Adrenal gland (tissue), 9 donors: ENCODE measurements at regions not wholly inside any gene's neighbourhood (a gene's known extent, or its start where the extent isn't known, plus 50 kb on each side); places are given as distances from the start of the nearest gene placed in this dataset.

Source experiments
- DNase-seq, 7 donors: peaks; one replicate each; pipeline ENCODE4 v3.0.0-alpha.2; 2019 to 2020
- H3K27ac ChIP-seq, 5 donors: fragments of 200-600 bp; sonication (generic) in 4 of 5; 1 replicate in 3 of 5; 2 replicates in 2 of 5; pipeline versions ENCODE4 v1.5.1 to v1.8.0; 2016 to 2020; ENCODE audit warnings: mild to moderate bottlenecking in 1 of 5
- H3K27me3 ChIP-seq: fragments of 200-600 bp; 2 replicates; pipeline ENCODE4 v1.8.0; 2021
- H3K36me3 ChIP-seq, 2 donors: fragments of 200-600 bp; replicated peaks in 1 of 2; 1 replicate in 1 of 2; 2 replicates in 1 of 2; pipeline versions ENCODE4 v1.5.1 to v1.8.0; 2018 to 2022
- H3K4me1 ChIP-seq, 2 donors: fragments of 200-600 bp; replicated peaks in 1 of 2; 1 replicate in 1 of 2; 2 replicates in 1 of 2; pipeline versions ENCODE4 v1.5.1 to v1.8.0; 2018 to 2021
- H3K4me3 ChIP-seq, 4 donors: fragments of 200-600 bp; sonication (generic) in 3 of 4; one replicate each; pipeline ENCODE4 v1.5.1; 2016 to 2018
- H3K9me3 ChIP-seq, 3 donors: fragments of 200-600 bp; sonication (generic) in 1 of 3; replicated peaks in 1 of 3; 1 replicate in 2 of 3; 2 replicates in 1 of 3; pipeline versions ENCODE4 v1.5.1 to v1.8.0; 2016 to 2021
- POLR2A ChIP-seq, 2 donors: fragments of 450-650 bp; IDR thresholded peaks; one replicate each; pipeline ENCODE4 v1.6.1; 2017; ENCODE audit warnings: antibody characterized with exemption in 2 of 2, mild to moderate bottlenecking in 2 of 2, moderate library complexity in 1 of 2
- WGBS, 4 donors: extraction: QIAGEN DNeasy Blood & Tissue Kit in 2 of 4; methylation state at CpG; one replicate each; pipeline versions ENCODE4 v1.1.5 to v1.1.7; 2013 to 2017; 5-methylcytosine and 5-hydroxymethylcytosine counted together
- intact Hi-C, 2 donors: fragments of 100-400 bp; cut with DNase I; formaldehyde crosslinking; loops; one replicate each; pipeline versions ENCODE4 v1.14.1 to v1.15.0; 2022 to 2023
- TF ChIP-seq, protein P1 (sequence below), 6 experiments: fragments of 450-650 bp in 4 of 6; fragments of 200-600 bp in 2 of 6; sonication (generic) in 1 of 6; IDR thresholded peaks; 1 replicate in 5 of 6; 2 replicates in 1 of 6; pipeline versions ENCODE4 v1.5.1 to v1.8.0; 2016 to 2021; ENCODE audit warnings: antibody characterized with exemption in 6 of 6, mild to moderate bottlenecking in 2 of 6, moderate library complexity in 1 of 6
- donor health status: healthy with polysubstance abuse.
- donor health status: Bipolar disorder and iron deficiency.
- donor health status: DM: yes; HTN: yes; CAD: no.
- donor health status: DM: no; HTN: no; CAD: no.
- donor health status: DM: no; HTN: no; CAD: no.

- H3K9me3 ChIP-seq: peaks cover 0 to 6% (median 0%) of the 10 kb centered on the region in 3 donors
Observed at GRCh38 chr1:118370861-118371260, 185.8 kb upstream of the SPAG17 start.

DNA sequence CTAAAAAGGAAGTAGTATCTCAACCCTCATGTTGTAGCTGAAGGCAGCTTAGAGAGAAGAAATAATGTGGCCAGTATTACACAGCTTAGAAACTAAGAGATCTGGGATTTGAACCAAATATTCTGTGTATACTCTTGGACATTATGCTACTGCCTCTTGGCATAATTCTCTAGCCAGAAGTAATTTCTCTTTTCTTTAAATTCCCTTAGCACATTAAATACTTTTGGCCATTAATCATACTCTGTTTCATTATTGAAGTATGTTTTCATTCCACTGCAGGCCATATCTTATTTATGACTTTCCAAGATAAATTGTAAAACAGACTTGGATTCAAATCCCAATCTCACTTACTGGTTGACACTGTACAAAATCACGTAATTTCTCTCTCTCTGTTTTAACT lies 181.3 kb upstream of the SPAG17 start:
- intact Hi-C loops: no loop called here
- 0 to 43% (median 0%) methylated on average over 1 of the region's 1 CpG for WGBS, 4 donors
- H3K4me1 ChIP-seq: no peaks in the 10 kb centered on the region
- H3K4me3 ChIP-seq: no peak overlapping the region
- H3K9me3 ChIP-seq: peaks cover 0 to 15% (median 7%) of the 10 kb centered on the region in 3 donors
- TF ChIP-seq POLR2A (IDR thresholded peaks at IDR 0.05): no peak
- TF ChIP-seq, protein P1, sequence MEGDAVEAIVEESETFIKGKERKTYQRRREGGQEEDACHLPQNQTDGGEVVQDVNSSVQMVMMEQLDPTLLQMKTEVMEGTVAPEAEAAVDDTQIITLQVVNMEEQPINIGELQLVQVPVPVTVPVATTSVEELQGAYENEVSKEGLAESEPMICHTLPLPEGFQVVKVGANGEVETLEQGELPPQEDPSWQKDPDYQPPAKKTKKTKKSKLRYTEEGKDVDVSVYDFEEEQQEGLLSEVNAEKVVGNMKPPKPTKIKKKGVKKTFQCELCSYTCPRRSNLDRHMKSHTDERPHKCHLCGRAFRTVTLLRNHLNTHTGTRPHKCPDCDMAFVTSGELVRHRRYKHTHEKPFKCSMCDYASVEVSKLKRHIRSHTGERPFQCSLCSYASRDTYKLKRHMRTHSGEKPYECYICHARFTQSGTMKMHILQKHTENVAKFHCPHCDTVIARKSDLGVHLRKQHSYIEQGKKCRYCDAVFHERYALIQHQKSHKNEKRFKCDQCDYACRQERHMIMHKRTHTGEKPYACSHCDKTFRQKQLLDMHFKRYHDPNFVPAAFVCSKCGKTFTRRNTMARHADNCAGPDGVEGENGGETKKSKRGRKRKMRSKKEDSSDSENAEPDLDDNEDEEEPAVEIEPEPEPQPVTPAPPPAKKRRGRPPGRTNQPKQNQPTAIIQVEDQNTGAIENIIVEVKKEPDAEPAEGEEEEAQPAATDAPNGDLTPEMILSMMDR (IDR thresholded peaks at IDR 0.05): no peak
- no peaks in the 10 kb centered on the region for H3K27me3 ChIP-seq
- H3K27ac ChIP-seq: no peak overlapping the region
- DNase-seq: no peak
- no peaks in the 10 kb centered on the region for H3K36me3 ChIP-seq

More at GRCh38 chr1:118370861-118371260, 185.8 kb upstream of the SPAG17 start:
- intact Hi-C loops: no loop called here
- no peak for DNase-seq
- H3K4me3 ChIP-seq: no peak overlapping the region
- no peaks in the 10 kb centered on the region for H3K36me3 ChIP-seq
- H3K4me1 ChIP-seq: no peaks in the 10 kb centered on the region
- no peaks in the 10 kb centered on the region for H3K27me3 ChIP-seq
- no peak overlapping the region for H3K27ac ChIP-seq
- TF ChIP-seq POLR2A (IDR thresholded peaks at IDR 0.05): no peak

DNA sequence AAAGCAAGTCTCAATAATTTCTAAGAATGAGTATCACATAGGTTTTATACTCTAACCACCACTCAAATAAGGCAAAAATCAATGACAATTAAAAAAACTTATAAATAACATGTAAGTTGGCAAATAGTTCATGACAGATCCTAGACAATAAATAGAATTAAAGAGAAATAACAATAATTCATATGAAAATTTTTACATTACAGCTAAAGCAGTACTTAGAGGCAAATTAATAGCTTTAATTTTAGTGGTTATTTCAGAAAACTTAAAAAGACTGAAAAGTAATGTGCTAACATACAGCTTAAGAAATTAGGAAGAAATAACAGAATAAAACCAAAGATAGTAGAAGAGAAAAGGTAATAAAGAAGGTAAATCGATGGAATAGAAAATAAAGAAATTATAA lies 179.9 kb upstream of the SPAG17 start:
- TF ChIP-seq POLR2A (IDR thresholded peaks at IDR 0.05): no peak
- TF ChIP-seq, protein P1 (IDR thresholded peaks at IDR 0.05): no peak
- 86 to 94% (median 89%) methylated on average over 1 of the region's 1 CpG for WGBS, 4 donors

GRCh38 chr1:118363396-118363795 lies 178.4 kb upstream of the SPAG17 start:
- H3K4me1 ChIP-seq: no peaks in the 10 kb centered on the region
- intact Hi-C loops: no loop called here
- peaks cover 0 to 15% (median 7%) of the 10 kb centered on the region in 3 donors for H3K9me3 ChIP-seq
- TF ChIP-seq, protein P1 (IDR thresholded peaks at IDR 0.05): no peak
- no peak for TF ChIP-seq POLR2A (IDR thresholded peaks at IDR 0.05)
- H3K36me3 ChIP-seq: no peaks in the 10 kb centered on the region
- no peaks in the 10 kb centered on the region for H3K27me3 ChIP-seq
- no peak for DNase-seq
- no peak overlapping the region for H3K27ac ChIP-seq
- H3K4me3 ChIP-seq: no peak overlapping the region
- 51 to 64% (median 56%) methylated on average over 1 of the region's 1 CpG for WGBS, 4 donors

More for the DNA sequence above, 179.9 kb upstream of the SPAG17 start:
- Histone ChIP-seq H3K9me3 (peaks cover 0 to 15% (median 7%) of the 10 kb centered on the region in 3 donors), H3K27me3 (no peaks in the 10 kb centered on the region), H3K27ac (no peak overlapping the region), H3K36me3 (no peaks in the 10 kb centered on the region), H3K4me3 (no peak overlapping the region), H3K4me1 (no peaks in the 10 kb centered on the region)
- DNase-seq: no peak
- intact Hi-C loops: no loop called here

DNA sequence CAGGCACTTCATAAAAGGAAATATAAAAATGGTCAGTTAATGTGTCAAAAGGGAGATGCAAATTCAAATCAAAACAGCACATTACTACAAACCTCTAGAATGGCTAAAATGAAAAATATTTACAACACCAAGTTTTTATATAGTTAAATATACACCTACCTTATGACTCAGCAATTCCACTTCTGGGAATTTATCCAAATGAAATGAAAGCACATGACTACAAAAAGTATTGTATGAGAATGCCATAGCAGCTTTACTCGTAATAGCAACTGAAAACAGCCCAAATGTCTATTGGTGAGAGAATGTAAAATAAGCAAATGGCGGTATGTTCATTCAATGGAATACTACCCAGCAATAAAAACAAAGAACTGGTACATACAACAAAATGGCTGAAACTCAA lies 175.8 kb upstream of the SPAG17 start:
- Histone ChIP-seq H3K9me3 (peaks cover 0 to 10% (median 9%) of the 10 kb centered on the region in 3 donors), H3K4me3 (no peak overlapping the region), H3K36me3 (no peaks in the 10 kb centered on the region), H3K27ac (no peak overlapping the region), H3K27me3 (no peaks in the 10 kb centered on the region), H3K4me1 (no peaks in the 10 kb centered on the region)
- TF ChIP-seq, protein P1 (IDR thresholded peaks at IDR 0.05): no peak
- 62 to 72% (median 62%) methylated on average over 2 of the region's 2 CpGs for WGBS, 4 donors
- intact Hi-C loops: no loop called here
- no peak for DNase-seq
